OCI-LY7 (cell line): ENCODE measurements at regions not wholly inside any gene's neighbourhood (a gene's known extent, or its start where the extent isn't known, plus 50 kb on each side); places are given as distances from the start of the nearest gene placed in this dataset.

ENCODE experiments used
- EZH2phosphoT487 ChIP-seq: fragments of 200-600 bp; sonication (generic); IDR thresholded peaks from 2 replicates; pipeline ENCODE4 v1.6.1; 2018; ENCODE audit warnings: low read depth, borderline replicate concordance, mild to moderate bottlenecking, mixed run types, antibody characterized with exemption, low read length, moderate library complexity, mixed read lengths
- TF ChIP-seq, protein P1 (sequence below): fragments of 200-600 bp; sonication (generic); conservative IDR thresholded peaks from 2 replicates; pipeline ENCODE4 v1.5.1; 2014; ENCODE audit warnings: mild to moderate bottlenecking, antibody characterized with exemption, low read length, moderate library complexity, mixed read lengths

DNA sequence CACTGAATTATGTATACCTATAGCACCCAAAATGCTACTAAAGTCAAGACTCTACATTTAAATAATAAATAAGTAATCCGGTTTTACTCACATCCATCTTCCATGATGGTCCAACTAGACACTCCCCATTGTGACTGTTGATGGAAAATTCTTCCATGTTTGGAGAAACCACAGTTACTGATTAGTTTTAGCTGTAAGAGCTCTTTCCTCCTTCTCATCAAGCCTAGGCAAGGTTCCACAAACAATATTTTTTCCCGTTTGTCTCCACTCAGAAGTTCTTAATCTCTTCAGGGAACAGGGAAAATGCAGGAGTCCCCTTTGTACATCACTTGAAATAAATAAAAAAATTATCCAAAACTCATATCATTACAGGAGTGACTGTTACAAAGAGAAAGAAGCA is 70.7 kb upstream of the EDNRB start:
- TF ChIP-seq, protein P1, sequence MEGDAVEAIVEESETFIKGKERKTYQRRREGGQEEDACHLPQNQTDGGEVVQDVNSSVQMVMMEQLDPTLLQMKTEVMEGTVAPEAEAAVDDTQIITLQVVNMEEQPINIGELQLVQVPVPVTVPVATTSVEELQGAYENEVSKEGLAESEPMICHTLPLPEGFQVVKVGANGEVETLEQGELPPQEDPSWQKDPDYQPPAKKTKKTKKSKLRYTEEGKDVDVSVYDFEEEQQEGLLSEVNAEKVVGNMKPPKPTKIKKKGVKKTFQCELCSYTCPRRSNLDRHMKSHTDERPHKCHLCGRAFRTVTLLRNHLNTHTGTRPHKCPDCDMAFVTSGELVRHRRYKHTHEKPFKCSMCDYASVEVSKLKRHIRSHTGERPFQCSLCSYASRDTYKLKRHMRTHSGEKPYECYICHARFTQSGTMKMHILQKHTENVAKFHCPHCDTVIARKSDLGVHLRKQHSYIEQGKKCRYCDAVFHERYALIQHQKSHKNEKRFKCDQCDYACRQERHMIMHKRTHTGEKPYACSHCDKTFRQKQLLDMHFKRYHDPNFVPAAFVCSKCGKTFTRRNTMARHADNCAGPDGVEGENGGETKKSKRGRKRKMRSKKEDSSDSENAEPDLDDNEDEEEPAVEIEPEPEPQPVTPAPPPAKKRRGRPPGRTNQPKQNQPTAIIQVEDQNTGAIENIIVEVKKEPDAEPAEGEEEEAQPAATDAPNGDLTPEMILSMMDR = no peak
- no peak for TF ChIP-seq EZH2phosphoT487
